ENCODE measurements at regions not wholly inside any gene's neighbourhood (a gene's known extent, or its start where the extent isn't known, plus 50 kb on each side); places are given as distances from the start of the nearest gene placed in this dataset.

- TF ChIP-seq CTCF (IDR thresholded peaks at IDR 0.05) (no peak), EZH2 (IDR thresholded peaks at IDR 0.05; ENCODE audit: borderline replicate concordance, insufficient read depth, low read depth, low read length, poor library complexity, severe bottlenecking) (no peak)
Observed at GRCh38 chr3:45337839-45338470, 50.4 kb upstream of the LARS2 start.

All from B cell (primary cell).